Effector memory CD4-positive, alpha-beta T cell (primary cell): ENCODE measurements at regions not wholly inside any gene's neighbourhood (a gene's known extent, or its start where the extent isn't known, plus 50 kb on each side); places are given as distances from the start of the nearest gene placed in this dataset.

Experiments
- DNase-seq, 3 donors: peaks; one replicate each; pipeline ENCODE4 v3.0.0-alpha.2; 2020
- H3K27ac ChIP-seq: 2 replicates; pipeline ENCODE4 v1.7.0; 2013; ENCODE audit warnings: mild to moderate bottlenecking, low read length, moderate library complexity; ENCODE audit not compliant: insufficient read depth, poor library complexity, severe bottlenecking
- H3K27me3 ChIP-seq: replicated peaks from 2 replicates; pipeline ENCODE4 v1.7.0; 2013; ENCODE audit warnings: mild to moderate bottlenecking, low read length; ENCODE audit not compliant: insufficient read depth, control insufficient read depth, poor library complexity, severe bottlenecking
- H3K36me3 ChIP-seq: 2 replicates; pipeline ENCODE4 v1.7.0; 2013; ENCODE audit warnings: mild to moderate bottlenecking, low read length, moderate library complexity; ENCODE audit not compliant: control insufficient read depth, insufficient read depth
- H3K4me1 ChIP-seq: 2 replicates; pipeline ENCODE4 v1.7.0; 2013; ENCODE audit warnings: low read length, mild to moderate bottlenecking; ENCODE audit not compliant: control insufficient read depth, insufficient read depth, poor library complexity, severe bottlenecking
- H3K4me3 ChIP-seq: 2 replicates; pipeline ENCODE4 v1.7.0; 2013; ENCODE audit warnings: low read length, low read depth, mild to moderate bottlenecking; ENCODE audit not compliant: insufficient read depth, poor library complexity, severe bottlenecking
- H3K9me3 ChIP-seq: 2 replicates; pipeline ENCODE4 v1.7.0; 2013; ENCODE audit warnings: mild to moderate bottlenecking, low read length, moderate library complexity; ENCODE audit not compliant: control insufficient read depth

DNA sequence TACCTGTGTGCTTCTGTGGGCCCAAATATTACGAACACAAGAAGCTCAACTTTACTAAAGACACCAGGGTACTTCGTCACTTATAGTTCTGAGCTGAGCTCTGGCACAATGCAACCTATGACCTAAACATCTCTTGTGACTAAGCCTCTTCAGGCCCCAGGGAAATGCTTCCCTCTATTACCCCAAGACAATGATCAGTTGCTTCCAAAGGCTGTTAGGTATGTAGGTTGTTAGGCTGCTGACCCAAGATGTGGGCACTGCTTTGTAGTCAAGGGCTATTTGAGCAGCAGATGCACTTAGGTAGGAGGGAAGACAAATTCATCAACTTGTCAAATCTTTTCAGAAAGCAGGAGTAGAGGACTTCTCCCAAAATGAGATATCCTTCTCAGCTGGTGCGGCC lies 640.1 kb downstream of the EPHA4 start:
- H3K4me3 ChIP-seq, result no peak overlapping the region
- DNase-seq, result no peak
- H3K36me3 ChIP-seq, result no peaks in the 10 kb centered on the region
- H3K27me3 ChIP-seq, result no peaks in the 10 kb centered on the region
- H3K4me1 ChIP-seq, result no peaks in the 10 kb centered on the region
- no peaks in the 10 kb centered on the region for H3K9me3 ChIP-seq
- no peak overlapping the region for H3K27ac ChIP-seq

DNA sequence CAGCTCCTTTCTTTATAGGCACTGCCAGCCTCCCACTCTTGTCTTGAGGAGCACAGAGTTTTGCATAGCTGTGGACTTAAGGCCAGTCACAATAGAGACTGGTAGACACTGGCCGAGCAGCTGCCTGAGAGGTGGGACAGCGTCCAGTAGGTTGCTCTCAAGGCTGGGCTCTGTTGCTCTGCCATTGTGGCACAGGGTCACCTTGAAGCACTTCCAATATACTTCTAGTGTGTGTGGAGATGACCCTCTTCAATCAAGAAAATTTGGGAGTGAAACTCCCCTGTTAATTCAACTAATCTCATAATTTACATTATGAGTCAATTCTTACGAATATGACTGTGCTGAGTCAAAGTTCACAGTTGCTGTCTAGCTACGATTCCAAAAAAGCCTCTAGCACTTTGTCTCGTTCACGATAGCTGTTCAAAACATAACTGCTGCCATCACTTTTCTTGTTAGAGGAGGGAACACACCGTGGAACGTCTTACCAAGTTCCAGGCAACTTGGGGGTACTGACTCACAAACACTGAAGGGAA lies 636.2 kb downstream of the EPHA4 start:
- Histone ChIP-seq H3K27me3 (no peaks in the 10 kb centered on the region), H3K4me1 (no peaks in the 10 kb centered on the region), H3K4me3 (no peak overlapping the region), H3K36me3 (no peaks in the 10 kb centered on the region), H3K9me3 (no peaks in the 10 kb centered on the region), H3K27ac (no peak overlapping the region)
- no peak for DNase-seq

DNA sequence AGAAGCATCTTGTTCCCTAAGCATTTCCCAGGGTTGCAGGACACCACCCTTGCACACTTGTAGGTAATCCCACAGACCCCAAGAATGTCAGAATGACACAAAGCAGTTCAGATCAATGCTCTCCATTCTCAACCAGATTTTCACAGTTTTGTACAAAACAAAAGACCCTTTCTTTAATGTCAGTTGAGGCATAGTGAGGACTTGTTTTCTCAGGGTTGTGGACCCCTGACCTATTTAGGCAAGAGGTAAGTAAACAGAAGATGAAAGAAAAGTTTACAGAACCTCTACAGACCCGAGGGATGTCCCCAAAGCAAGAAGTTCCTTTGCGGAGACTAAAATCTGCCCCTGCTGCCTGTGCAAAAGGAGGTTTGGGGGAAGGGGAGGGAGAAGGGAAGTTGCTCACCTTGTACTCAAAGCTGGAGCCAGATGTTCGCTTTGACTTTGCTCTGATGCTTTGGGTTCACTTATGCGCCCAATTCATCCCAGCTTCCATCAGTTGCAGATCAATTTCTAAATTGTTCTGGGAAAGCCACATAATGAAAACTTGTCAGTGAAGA lies 635.4 kb downstream of the EPHA4 start:
- H3K36me3 ChIP-seq, result no peaks in the 10 kb centered on the region
- no peaks in the 10 kb centered on the region for H3K9me3 ChIP-seq
- no peaks in the 10 kb centered on the region for H3K27me3 ChIP-seq
- no peak overlapping the region for H3K27ac ChIP-seq
- H3K4me1 ChIP-seq, result no peaks in the 10 kb centered on the region
- DNase-seq, result no peak
- H3K4me3 ChIP-seq, result no peak overlapping the region

DNA sequence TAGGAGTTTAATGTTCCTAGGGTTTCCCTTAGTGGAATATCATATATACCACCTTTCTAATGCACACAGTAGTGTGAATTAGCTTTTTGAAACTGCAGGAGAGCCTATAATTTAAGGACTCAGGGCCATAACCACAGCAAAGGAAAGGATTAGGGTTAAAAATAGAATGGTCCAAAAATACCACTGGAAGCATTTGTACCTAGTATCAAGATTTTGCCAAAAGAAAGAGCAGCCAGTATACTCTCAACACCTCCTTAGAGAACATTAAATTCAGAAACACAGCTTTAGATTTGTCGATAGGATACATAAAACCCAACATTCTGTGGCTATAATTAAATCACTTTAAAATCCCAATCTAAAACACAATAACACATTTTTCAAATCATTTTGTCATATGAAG lies 634.9 kb downstream of the EPHA4 start:
- Histone ChIP-seq H3K4me3 (no peak overlapping the region), H3K9me3 (no peaks in the 10 kb centered on the region), H3K27me3 (no peaks in the 10 kb centered on the region), H3K27ac (no peak overlapping the region), H3K4me1 (no peaks in the 10 kb centered on the region), H3K36me3 (no peaks in the 10 kb centered on the region)
- DNase-seq, result no peak

DNA sequence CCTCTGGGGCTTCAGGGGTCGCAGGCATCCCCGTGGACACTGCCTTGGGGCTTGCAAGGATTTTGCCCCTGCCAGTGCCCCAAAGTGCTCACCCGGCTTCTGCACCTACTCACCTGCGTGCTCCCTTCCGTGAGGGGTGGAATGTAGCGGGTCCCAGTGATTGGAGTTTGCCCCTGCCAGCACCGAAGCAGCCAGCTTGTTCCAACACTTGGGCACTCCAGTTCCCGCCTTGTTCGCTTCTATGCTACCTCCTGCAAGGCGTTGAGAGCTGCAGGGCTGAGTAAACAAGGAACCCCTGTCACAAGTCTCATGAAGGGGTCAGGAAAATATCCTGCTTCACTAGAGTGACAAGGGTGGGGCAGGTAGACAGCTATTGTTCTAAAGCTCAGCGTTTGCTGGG lies 631.5 kb downstream of the EPHA4 start:
- H3K4me1 ChIP-seq, result no peaks in the 10 kb centered on the region
- H3K27ac ChIP-seq, result no peak overlapping the region
- H3K4me3 ChIP-seq, result no peak overlapping the region
- no peaks in the 10 kb centered on the region for H3K27me3 ChIP-seq
- H3K9me3 ChIP-seq, result no peaks in the 10 kb centered on the region
- no peaks in the 10 kb centered on the region for H3K36me3 ChIP-seq
- no peak for DNase-seq

DNA sequence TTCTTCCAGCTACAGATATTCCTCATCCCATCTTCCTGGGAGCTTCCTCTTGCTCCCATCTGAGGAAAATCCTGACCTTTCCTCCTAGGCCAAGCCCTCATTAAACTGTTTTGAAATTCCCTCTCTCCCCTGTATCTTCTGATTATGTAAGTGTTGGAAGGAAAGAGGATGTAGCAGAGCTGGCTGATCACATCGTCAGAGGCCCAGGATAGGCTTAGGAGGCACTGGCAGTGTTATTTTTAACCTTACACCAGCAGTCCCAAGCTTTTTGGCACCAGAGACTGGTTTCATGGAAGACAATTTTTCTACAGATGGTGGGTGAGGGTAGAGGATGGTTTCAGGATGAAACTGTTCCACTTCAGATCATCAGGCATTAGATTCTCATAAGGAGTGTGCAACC lies 630.4 kb downstream of the EPHA4 start:
- H3K27ac ChIP-seq, result no peak overlapping the region
- no peaks in the 10 kb centered on the region for H3K9me3 ChIP-seq
- no peaks in the 10 kb centered on the region for H3K27me3 ChIP-seq
- no peaks in the 10 kb centered on the region for H3K4me1 ChIP-seq
- no peak for DNase-seq
- H3K4me3 ChIP-seq, result no peak overlapping the region
- H3K36me3 ChIP-seq, result no peaks in the 10 kb centered on the region

DNA sequence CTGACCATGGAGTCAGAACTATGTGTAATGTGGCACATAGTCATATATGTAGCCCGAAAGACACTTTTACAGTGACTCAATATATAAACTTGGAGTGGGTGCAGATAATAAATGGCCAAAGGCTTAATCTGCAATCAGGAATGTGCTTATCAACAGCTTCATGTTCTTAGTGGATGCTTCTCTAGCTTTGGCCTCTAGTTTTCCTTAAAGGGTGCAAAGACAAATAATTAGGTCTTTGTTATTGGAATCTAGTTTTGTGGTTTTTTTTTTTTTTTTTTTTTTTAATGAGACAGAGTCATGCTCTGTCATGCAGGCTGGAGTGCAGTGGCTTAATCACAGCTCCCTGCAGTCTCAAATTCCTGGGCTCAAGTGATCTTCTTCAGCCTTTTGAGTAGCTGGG lies 625.6 kb downstream of the EPHA4 start:
- Histone ChIP-seq H3K9me3 (no peaks in the 10 kb centered on the region), H3K36me3 (no peaks in the 10 kb centered on the region), H3K27ac (no peak overlapping the region), H3K4me3 (no peak overlapping the region), H3K4me1 (no peaks in the 10 kb centered on the region), H3K27me3 (no peaks in the 10 kb centered on the region)
- DNase-seq, result no peak

DNA sequence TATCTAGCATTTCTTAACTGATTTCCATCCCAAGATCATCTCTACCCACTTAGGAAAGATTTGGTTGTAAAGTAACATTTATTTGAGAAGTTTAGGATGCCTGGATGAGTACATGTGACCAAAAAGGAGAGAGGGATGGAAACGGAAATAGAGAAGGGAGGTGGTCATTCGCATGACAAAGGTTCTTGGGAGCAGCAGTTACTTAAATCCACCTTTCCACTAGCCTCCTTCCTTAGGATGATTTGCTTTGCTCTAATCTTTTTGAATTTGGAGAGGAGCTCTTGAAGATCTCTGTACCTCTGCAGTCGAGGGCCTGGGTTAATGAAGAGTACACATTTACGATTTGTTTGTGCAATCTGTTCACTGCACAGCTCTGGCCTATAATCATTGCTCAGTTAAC lies 623.5 kb downstream of the EPHA4 start:
- DNase-seq, result no peak
- no peak overlapping the region for H3K4me3 ChIP-seq
- no peak overlapping the region for H3K27ac ChIP-seq
- H3K36me3 ChIP-seq, result no peaks in the 10 kb centered on the region
- H3K9me3 ChIP-seq, result no peaks in the 10 kb centered on the region
- no peaks in the 10 kb centered on the region for H3K27me3 ChIP-seq
- no peaks in the 10 kb centered on the region for H3K4me1 ChIP-seq

DNA sequence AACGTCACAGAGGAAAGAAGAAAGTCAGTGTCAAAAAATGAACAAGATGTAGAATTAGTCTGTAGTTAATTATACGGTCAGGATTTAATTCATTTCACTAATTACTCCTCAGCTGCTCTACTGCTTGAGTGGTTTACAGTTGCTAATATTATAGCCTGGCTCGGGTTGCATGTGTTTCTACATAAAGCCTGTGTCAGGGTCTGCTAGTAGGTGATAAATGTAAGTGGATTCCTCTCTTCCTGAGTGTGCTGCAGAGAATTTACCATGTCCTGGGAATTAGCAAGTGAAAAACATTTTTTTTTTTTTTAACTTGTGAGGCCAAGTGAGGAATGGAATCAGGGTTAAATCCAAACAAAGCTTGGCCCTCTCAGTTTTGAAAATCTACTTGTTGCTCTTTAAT lies 622.6 kb downstream of the EPHA4 start:
- H3K9me3 ChIP-seq, result no peaks in the 10 kb centered on the region
- H3K27ac ChIP-seq, result no peak overlapping the region
- no peaks in the 10 kb centered on the region for H3K36me3 ChIP-seq
- H3K4me1 ChIP-seq, result no peaks in the 10 kb centered on the region
- DNase-seq, result no peak
- no peak overlapping the region for H3K4me3 ChIP-seq
- H3K27me3 ChIP-seq, result no peaks in the 10 kb centered on the region

DNA sequence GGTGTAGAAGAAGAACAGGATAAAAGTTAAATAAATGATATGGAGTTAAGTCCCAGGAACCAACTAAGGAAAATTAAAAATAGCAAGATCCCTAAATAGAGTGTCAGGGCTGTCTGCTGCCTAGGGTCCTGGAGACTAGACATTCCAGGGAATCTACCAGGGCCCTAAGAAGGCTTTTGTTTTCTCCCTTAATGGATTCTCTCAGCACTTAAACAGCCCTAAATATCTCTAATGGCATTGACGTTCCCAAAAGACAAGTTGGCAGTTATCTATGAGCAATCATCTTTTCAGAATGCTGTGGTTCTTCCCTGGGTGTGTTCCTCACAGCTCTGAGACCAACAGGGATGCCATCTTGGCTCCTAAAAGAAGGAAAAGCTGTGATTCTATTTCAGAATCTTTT lies 616.3 kb downstream of the EPHA4 start:
- Histone ChIP-seq H3K9me3 (no peaks in the 10 kb centered on the region), H3K27ac (no peak overlapping the region), H3K4me1 (no peaks in the 10 kb centered on the region), H3K27me3 (no peaks in the 10 kb centered on the region), H3K4me3 (no peak overlapping the region), H3K36me3 (no peaks in the 10 kb centered on the region)
- DNase-seq, result no peak
